GM19240 (cell line): ENCODE measurements at regions not wholly inside any gene's neighbourhood (a gene's known extent, or its start where the extent isn't known, plus 50 kb on each side); places are given as distances from the start of the nearest gene placed in this dataset.
"Not testable (repeated sequence)": the region's sequence is repeated elsewhere in the genome, so short reads cannot be mapped to it uniquely, and the experiment has no call there.

Experiments
- DNase-seq: peaks from one replicate; pipeline ENCODE4 v3.0.0; 2011; ENCODE audit warnings: low spot score; ENCODE audit not compliant: insufficient read length

DNA sequence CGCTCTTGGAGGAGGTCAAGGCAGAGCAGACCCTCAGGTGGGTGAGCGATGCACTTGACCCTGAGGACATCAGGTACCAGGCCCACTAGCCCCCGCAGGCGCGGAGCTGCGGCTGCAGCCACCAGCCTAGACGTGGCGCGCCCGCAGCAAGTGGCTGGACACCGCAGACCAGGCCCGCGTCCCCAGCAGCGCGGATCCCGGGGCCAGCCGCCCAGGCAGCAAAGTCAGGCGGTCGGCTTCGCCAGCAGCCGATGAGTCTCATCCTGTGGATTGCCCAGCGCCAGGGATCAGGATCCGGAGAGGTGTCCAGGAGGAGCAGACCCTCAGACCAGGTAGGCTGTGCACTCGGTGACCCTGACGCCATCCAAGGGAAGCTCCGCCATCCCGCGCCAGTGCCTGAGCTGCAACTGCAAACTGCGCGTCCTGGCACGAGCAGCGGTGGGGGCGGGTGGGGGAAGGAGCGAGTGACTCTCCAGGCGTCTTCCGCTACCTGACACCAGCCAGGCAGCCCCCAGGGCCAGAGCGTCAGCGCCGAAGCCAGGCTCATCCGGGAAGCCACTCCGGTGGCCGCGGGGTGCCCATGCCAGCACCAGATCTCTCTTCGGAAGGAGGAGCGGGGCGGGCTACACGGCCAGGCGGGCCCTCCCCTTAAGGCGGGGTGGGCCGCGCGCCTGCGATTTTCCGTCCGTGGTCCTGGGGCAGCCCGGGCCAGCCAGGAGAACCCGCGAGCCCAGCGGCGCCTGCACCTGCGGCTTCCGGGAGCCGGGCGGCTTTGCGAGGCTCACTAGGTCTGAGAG, 92.6 kb upstream of the THOC3 start:
- DNase-seq, result not testable (repeated sequence)

DNA sequence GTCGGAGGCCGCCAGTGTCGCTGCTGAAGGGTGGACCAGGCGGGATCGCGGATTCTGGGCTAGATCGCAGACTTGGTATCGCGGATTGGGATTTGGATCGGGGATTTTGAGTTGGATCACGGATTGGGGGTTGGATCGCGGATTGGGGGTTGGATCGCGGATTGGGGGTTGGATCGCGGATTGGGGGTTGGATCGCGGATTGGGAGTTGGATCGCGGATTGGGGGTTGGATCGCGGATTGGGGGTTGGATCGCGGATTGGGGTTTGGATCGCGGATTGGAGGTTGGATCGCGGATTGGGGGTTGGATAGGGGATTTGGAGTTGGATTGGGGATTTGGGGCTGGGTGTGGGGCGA, 93.1 kb upstream of the THOC3 start:
- not testable (repeated sequence) for DNase-seq

DNA sequence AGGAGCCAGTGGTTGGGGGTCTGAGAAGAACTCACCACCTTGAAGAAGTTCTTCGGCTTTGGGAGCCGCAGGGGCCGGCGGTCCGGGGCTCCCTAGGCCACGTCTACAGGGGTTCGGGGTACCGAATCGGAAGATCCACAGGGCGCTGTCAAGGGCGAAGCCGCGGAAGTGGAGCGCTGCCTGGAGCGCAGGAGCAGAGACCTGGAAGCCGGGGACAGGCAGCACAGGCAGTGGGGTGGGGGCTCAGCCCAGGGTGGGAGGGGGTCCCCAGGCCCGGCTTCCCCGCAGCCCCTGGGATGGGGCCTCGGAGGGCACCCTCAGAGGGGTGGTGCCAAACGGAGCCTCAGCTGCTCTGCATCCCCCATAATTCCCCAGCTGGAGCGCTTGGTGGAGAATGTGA, 93.5 kb upstream of the THOC3 start:
- not testable (repeated sequence) for DNase-seq

DNA sequence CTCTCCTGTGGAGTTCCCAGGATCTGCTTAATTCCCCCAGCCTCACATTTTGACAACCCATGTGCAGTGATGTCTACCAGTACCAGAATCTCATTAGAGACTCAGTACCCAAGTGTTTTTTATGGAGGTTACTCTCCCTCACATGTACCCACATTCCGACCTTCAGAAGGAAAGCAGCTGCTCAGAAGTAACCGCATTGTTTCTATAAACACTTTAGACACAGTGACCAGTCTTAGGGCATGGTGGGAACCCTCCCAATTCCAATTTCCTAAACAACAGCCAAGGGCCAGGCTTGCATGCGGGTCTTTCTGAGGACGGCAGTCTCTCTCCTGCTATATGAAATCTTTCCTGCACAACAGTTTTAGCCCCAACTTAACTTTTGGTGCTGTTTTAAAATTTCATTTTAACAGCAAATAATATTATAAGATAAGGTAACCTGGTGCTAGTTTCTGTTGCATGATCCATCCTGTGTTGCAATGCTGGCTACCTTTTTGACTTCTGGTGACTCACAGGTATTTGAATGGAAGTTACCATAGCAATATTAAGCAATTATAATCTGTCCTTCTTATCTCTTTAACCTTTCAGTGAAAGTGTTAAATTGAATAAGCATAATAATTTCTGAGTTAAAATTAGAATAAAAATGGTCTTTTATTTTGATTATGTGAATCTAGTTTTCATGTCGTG, 98.3 kb upstream of the THOC3 start:
- DNase-seq, result not testable (repeated sequence)

DNA sequence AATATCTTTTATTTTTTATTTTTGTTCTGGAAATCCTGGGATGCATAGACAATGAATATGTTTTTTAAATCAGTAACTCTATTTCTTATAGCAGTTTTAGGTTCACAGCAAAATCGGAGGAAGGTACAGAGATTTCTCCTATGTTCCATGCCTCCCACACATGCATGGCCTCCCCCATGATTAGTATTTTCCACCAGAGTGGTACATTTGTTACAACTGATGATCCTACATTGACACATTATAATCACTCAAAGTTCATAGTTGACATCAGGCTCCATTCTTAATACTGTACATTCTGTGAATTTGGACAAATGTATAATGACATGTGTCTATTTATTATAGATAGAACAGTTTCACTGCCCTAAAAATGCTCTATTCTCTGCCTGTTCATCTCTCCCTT, 99.0 kb upstream of the THOC3 start:
- not testable (repeated sequence) for DNase-seq

DNA sequence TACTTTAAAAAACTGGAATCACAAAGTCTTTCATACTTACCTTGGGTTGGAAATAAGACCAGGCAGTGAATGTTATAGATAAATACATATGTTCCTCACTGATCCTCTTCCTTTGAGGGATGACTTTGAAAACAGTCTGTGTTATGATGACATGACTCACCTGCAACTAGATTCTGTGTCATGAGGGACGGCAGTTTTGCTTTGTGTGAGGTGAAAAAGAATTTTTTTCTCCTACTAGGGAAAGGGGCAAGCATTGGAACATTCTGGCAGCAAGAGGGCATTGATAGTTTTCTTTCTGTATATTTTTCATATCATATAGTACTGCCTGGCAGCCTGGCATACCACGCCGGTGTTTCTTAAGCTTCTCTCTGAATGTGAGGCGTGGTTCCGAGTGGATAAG, 99.8 kb upstream of the THOC3 start:
- not testable (repeated sequence) for DNase-seq

DNA sequence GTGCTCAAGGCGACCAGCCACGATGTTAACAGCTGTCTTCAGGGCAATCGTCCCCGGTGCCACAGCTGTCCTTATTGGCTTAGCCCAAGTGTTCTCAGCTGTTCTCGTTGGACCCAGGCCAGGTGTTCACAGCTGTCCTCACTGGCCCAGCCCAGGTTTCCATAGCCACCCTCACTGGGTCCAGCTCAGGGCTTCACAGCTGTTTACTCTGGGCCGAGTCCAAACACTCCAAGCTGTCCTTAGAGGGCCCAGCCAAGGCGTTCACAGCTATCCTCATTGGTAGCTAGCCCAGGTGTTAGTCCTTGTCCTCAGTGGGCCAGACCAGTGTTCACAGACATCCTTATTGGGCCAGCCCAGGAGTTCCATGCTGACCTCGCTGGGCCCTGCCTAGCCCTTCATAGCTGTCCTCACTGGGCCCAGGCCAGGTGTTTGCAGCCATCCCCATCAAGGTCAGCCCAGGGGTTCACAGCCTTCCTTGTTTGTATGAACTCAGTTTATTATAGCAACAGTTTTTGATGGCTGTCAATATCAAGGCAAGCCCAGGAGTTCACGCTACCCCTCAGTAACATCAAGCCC, 106.0 kb upstream of the THOC3 start:
- DNase-seq, result not testable (repeated sequence)

DNA sequence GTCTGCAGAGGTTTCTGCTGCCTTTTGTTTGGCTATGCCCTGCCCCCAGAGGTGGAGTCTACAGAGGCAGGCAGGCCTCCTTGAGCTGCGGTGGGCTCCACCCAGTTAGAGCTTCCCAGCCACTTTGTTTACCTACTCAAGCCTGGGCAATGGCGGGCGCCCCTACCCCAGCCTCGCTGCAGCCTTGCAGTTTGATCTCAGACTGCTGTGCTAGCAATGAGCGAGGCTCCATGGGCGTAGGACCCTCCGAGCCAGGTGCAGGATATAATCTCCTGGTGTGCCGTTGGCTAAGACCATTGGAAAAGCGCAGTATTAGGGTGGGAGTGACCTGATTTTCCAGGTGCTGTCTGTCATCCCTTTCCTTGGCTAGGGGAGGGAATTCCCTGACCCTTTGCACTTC, 115.6 kb upstream of the THOC3 start:
- DNase-seq, result not testable (repeated sequence)

DNA sequence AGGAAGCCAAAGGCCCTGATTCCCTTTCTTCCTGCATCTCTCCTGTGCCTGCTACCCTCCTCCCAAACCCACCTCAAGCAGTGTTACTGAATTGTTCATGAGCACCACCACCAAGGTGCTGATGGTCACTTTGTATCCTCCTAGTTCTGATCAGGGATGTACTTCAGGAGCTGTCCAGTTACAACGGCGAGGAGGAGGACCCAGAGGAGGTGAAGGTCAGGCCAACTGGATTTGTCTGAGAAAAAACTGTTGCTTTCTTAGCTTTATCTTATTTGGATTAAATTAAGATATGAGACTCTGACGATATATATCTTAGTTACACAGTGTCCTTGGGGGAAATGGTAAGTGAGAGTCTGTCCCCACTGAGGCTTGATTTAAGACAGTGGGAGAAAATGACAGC, 135.0 kb upstream of the THOC3 start:
- DNase-seq, result not testable (repeated sequence)

DNA sequence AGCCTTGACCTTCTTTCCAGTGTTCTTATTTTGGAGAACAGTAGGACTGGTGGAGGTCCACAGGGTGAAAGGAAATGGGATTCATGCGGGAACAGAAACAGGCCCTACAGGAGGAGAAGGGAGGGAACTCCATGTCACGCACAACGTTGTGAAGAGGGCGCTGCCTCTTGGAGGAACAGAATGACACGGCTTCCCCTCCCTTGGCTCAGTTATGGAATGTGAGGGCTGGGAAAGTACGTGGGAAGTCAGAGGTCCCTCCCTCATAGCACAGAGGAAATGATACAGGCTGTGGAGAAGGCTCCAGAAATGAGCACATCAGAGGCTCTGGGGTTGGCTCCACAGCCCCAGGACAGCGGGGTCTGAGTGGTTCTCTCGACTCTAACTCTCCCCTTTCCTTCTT, 125.3 kb upstream of the SIMC1 start:
- DNase-seq, result not testable (repeated sequence)

DNA sequence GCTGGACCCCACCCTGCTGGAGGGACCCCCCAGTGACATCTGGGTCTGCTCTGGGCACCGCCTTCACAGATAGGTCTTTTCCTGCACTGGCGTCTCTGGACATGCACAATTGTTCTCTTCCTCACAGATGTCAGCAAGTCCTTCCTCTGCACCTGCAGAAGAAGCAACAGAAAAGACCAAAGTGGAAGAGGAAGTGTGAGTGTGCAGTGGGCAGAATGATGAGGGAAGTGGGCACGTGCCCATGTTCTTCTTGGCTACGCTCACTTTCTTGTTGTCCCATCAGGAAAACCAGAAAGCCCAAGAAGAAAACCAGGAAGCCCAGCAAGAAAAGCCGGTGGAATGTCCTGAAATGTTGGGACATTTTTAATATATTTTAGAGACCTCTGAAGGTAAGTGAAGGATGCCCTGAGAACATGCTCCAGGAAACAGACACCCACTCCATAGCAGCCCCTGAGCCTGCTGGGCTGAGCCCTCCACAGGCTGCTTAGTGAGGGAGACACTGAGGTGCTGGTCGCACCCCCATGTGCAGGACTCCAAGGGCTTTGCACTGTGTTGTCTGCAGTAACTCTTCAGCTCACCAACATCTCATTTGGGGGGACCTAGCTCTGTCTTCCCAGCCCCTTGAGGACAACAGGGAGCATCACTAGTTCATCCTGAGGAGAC, 124.4 kb upstream of the SIMC1 start:
- DNase-seq, result not testable (repeated sequence)

DNA sequence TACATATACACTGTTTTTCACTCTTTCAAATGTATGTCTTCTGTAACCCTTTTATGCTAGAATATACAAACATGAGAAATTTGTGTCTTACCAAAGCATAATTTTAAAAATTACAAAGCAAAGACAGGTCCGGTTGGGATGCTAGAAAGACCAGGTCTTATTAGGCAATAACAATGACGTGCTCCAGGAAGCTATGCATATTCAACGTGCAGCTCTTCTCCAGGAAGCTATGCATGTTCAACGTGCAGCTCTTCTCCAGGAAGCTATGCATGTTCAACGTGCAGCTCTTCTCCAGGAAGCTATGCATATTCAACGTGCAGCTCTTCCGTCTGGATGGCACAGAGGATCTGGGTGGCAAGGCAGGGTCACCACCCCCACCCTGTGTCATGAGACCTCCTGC, 123.4 kb upstream of the SIMC1 start:
- not testable (repeated sequence) for DNase-seq

DNA sequence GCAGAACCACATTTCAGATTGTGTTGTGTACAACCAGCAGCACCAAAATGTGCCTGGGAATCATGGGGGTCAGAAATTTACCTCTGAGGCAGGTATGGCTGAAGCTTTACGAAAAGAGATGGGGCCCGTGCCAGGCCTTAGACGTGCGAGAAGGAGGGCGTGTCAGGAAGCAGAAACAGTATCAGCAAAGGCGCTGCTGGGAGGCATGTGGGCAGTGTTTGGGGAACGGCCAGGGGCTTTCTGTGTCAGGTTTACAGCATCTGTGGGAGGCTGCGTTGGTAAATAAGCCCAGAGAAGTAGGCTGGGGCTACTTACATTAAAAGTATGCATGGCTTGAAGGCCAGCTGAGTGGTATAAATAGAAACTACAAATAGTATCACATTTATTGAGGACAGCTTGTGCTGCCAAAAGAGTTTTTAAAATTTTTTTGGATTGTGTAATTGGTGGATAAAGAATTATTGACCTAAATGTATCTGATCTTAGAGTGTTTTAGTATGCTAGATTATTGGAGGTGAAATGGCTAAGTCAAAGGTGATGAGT, 120.5 kb upstream of the SIMC1 start:
- not testable (repeated sequence) for DNase-seq

DNA sequence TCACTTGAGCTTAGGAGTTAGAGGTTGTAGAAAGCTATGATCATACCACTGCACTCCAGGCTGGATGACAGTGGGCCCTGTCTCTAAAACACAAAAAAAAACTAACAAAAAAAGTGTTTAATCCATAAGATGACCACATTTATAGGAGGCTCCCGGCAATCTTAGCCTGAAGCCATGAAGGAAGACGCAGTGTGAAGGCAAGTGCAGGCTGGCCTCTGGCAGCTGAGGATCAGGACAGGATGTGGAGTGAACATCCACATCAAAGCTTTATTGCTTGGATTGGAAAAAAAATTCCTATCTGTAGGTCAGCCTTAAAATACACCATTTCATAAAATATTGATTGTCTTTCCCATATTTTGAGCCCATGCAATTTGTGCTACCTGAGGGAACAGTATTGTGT, 115.9 kb upstream of the SIMC1 start:
- not testable (repeated sequence) for DNase-seq

DNA sequence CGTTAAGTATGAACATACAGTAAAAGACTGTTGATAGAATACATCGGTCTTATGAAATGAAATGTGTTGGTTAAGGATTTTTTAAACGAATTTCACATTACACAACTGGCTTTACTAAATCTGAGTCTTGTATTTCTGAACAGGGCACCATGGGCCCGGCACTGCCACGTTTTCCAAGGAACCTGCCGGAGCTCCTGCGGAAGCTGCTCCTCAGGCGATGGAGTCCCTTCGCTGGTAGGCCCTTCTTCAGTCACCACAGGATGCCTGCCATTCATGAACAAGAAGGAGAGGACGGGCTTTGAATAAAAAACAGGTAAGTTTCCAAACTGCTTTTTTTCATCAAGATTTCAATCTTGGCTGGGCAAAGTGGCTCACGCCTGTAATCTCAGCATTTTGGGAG, 114.1 kb upstream of the SIMC1 start:
- DNase-seq, result not testable (repeated sequence)

DNA sequence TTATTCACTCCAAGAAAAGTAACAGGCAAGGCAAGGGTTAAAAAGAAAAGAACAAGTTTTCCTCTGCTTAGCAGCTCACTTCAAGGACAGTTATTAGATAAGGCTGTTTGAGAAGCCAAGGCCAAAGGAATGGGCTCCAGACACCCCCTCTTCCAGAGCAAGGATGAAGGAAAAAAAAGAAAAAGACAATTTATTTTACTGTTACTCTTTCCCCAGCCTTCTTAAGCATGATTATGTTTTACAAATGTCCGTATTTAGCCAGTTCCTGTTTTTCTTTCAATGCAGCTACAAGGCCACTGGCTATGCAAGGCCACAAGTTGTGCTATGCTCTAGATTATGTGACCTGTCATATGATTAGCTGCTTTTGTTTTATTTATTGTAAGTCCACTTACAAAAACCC, 106.5 kb upstream of the SIMC1 start:
- no peak for DNase-seq

DNA sequence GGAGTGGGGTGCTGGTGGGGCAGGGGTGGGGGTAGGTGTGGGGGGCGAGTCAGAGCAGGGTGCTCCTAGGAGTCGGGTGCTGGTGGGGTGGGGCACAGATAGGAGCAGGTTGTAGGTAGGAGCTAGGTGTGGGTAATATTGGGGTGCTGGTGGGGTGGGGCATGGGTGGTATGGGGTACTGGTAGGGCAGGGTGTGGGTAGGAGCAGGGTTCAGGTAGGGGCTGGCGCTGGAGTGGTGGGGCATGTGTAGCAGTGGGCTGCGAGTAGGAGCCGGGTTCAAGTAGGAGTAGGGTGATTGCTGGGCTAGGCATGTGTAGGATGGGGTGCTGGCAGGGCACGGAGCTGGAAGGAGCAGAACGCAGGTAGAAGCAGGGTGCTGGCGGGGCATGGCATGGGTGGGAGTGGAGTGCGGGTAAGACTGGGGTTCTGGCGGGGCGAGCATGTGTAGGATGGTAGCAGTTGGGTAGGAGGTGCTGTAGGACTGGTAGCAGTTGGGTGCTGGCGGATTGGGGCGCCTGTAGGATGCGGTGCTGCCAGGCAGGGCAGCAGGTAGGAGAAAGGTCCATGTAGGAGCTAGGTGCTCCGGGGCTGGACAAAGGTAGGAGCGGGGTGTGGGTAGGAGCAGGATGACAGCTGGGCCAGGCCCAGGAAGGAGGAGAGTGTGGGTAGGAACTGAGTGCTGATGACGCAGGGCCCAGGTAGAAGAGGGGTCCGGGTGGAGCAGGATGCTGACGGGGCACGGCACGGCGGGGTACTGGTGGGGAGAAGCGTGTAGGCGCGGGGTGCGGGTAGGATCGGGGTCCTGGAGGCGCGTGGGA, 105.5 kb upstream of the SIMC1 start:
- DNase-seq, result no peak

DNA sequence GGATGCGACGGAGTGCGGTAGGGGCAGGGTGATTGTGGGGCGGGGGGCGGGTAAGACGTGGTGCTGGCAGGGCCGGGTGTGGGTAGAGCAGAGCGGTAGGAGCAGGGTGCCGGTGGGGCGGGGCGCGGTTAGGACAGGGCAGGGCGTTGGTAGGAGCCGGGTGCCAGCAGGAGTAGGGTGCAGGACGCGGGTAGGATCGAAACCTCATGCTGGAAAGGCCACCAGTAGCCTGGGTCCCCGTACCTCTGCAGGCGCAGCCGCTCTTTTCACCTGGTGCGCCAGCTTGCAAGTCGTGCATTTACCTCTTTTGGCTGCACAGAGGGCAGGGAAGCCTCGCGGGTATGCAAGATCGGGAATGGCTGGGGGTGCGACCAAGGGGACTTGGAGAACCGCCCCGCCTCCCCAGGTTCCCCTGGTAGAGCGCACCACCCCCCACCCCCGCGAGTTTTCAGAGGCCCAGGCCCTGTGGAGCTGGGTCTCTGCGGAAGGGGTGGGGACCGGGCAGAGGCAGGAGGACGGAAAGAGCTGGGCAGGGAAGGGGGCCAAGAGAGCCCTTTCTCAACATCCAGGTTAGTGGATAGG, 104.8 kb upstream of the SIMC1 start:
- no peak for DNase-seq

DNA sequence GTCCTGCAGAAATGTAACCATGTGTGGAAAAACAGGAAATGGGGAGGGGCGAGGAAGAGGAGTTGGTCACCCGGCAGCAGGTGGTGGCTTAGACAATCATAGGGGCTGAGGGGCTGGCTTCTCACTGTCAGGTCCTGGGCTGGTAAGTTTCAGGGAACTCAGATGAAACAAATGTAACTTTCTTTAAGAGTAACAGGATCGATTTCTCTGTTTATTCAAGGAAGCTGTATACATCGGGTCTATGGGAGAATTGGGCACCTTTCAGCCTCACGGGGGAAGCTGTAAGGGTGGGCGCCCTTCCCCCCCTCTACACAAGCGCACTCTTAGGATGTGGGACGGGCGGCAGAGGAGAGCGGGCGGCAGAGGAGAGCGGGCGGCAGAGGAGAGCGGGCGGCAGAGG, 104.3 kb upstream of the SIMC1 start:
- no peak for DNase-seq

DNA sequence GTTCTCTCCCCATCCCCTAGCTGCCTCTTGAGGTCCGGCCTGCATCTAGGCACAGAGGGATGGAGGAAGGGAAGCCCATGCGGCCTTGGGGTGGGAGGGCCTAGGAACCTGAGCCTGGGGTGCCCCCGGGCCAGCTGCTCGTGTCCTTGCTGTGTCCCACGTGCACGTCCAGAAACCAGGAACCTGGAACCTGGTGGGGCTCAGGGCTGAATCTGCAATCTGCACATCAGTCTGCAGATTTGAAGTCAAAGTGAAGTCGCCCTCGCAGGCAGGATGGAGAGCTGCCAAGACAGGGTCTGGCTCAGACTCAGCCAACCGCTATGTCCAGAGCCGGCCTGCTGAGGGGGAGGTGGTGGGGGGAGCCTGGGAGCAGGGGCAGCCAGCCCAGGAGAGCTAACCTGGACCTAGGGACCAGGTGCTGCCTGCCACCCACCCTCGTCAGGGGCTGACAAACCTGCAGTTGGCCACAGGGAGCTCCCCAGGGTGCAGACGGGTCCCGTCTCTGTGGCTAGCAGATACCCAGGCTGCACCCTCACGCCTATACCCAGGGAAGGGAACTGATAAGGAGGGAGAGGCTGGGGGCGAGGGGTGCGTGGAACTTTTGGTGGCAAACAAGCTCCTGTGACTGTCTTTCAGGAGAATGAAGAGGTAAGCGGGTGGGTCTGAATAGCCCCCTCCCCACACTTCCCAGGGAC, 103.5 kb upstream of the SIMC1 start:
- no peak for DNase-seq
